Osteocyte (in vitro differentiated cells): ENCODE measurements at regions not wholly inside any gene's neighbourhood (a gene's known extent, or its start where the extent isn't known, plus 50 kb on each side); places are given as distances from the start of the nearest gene placed in this dataset.

ENCODE experiments used
- DNase-seq: peaks from one replicate; pipeline ENCODE4 v3.0.0; 2021; ENCODE audit warnings: mixed read lengths; ENCODE audit not compliant: unreplicated experiment; ENCODE audit errors: extremely low spot score
- H3K27ac Mint-ChIP-seq: one replicate; pipeline ENCODE4 v1.8.0; 2021; ENCODE audit warnings: mild to moderate bottlenecking, mixed read lengths; ENCODE audit not compliant: unreplicated experiment
- H3K27me3 Mint-ChIP-seq: one replicate; pipeline ENCODE4 v1.8.0; 2021; ENCODE audit warnings: mixed read lengths; ENCODE audit not compliant: unreplicated experiment
- H3K36me3 Mint-ChIP-seq: one replicate; pipeline ENCODE4 v1.8.0; 2021; ENCODE audit warnings: mixed read lengths; ENCODE audit not compliant: unreplicated experiment
- H3K4me1 Mint-ChIP-seq: one replicate; pipeline ENCODE4 v1.8.0; 2021; ENCODE audit warnings: mixed read lengths; ENCODE audit not compliant: unreplicated experiment
- H3K4me3 Mint-ChIP-seq: one replicate; pipeline ENCODE4 v1.8.0; 2021; ENCODE audit warnings: mild to moderate bottlenecking, moderate library complexity, mixed read lengths; ENCODE audit not compliant: unreplicated experiment
- H3K9me3 Mint-ChIP-seq: one replicate; pipeline ENCODE4 v1.8.0; 2021; ENCODE audit warnings: mixed read lengths; ENCODE audit not compliant: unreplicated experiment
- CTCF ChIP-seq: fragments of 200-600 bp; sonication (generic); IDR thresholded peaks from 2 replicates; pipeline ENCODE4 v1.5.0; 2021; ENCODE audit warnings: antibody characterized with exemption, mild to moderate bottlenecking, moderate library complexity

GRCh38 chr16:86667035-86667434, 88.7 kb downstream of the FOXL1 start:
- no peak overlapping the region for H3K27ac Mint-ChIP-seq
- H3K9me3 Mint-ChIP-seq: no peaks in the 10 kb centered on the region
- no peaks in the 10 kb centered on the region for H3K27me3 Mint-ChIP-seq
- H3K36me3 Mint-ChIP-seq: peaks cover 2% of the 10 kb centered on the region
- TF ChIP-seq CTCF: no peak
- H3K4me3 Mint-ChIP-seq: no peak overlapping the region
- H3K4me1 Mint-ChIP-seq: peaks cover 90% of the 10 kb centered on the region
- no peak for DNase-seq

GRCh38 chr16:86668136-86668910, 90.0 kb downstream of the FOXL1 start:
- no peak for DNase-seq
- no peaks in the 10 kb centered on the region for H3K27me3 Mint-ChIP-seq
- H3K4me1 Mint-ChIP-seq: peaks cover 77% of the 10 kb centered on the region
- peak overlapping the region; percentile 83 for H3K27ac Mint-ChIP-seq
- no peak for TF ChIP-seq CTCF
- H3K4me3 Mint-ChIP-seq: no peak overlapping the region
- H3K36me3 Mint-ChIP-seq: peaks cover 2% of the 10 kb centered on the region
- H3K9me3 Mint-ChIP-seq: no peaks in the 10 kb centered on the region

DNA sequence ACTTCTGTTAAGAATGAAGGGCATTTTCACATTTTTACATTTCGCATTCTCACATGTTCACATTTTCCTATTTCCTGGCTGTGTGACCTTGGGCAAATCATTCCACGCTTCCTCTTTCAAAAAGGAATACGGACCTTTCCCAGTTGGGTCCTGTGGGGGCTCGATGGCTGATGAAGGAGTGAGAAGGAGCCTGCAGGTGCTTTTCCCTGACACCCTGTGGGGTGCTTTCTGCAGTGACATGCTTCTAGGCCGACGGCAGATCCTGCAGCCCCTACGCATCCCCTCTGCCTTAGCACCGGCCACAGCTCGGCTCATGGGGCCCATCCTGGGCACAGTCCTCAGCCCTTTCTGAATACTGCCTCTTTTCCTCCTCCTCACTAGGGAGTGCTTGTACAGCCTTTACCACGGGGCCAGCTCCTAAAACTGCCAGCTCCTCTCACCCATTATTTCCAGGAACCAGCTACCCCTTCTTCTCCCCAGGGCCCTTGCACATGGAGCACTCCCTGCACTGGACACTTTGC, 91.0 kb downstream of the FOXL1 start:
- H3K27ac Mint-ChIP-seq: peak overlapping the region; percentile 83
- peaks cover 67% of the 10 kb centered on the region for H3K4me1 Mint-ChIP-seq
- no peak for TF ChIP-seq CTCF
- H3K4me3 Mint-ChIP-seq: peak overlapping the region; percentile 16
- H3K27me3 Mint-ChIP-seq: no peaks in the 10 kb centered on the region
- peaks cover 2% of the 10 kb centered on the region for H3K36me3 Mint-ChIP-seq
- H3K9me3 Mint-ChIP-seq: no peaks in the 10 kb centered on the region
- no peak for DNase-seq

- no peak for DNase-seq
- TF ChIP-seq CTCF: no peak
- peak overlapping the region; percentile 5 for H3K4me3 Mint-ChIP-seq
These were observed 91.8 kb downstream of the FOXL1 start for GRCh38 chr16:86669937-86670749.

GRCh38 chr16:86670750-86671234, 92.4 kb downstream of the FOXL1 start:
- TF ChIP-seq CTCF: no peak
- DNase-seq: no peak
- Mint-ChIP-seq H3K27ac (peak overlapping the region; percentile 83), H3K27me3 (no peaks in the 10 kb centered on the region), H3K36me3 (no peaks in the 10 kb centered on the region), H3K4me1 (peaks cover 58% of the 10 kb centered on the region), H3K9me3 (no peaks in the 10 kb centered on the region), H3K4me3 (no peak overlapping the region)

More at GRCh38 chr16:86669937-86670749, 91.8 kb downstream of the FOXL1 start:
- H3K9me3 Mint-ChIP-seq: no peaks in the 10 kb centered on the region
- H3K36me3 Mint-ChIP-seq: no peaks in the 10 kb centered on the region
- no peaks in the 10 kb centered on the region for H3K27me3 Mint-ChIP-seq
- H3K4me1 Mint-ChIP-seq: peaks cover 59% of the 10 kb centered on the region
- H3K27ac Mint-ChIP-seq: peak overlapping the region; percentile 83
